GM23248 (cell line): ENCODE measurements at regions not wholly inside any gene's neighbourhood (a gene's known extent, or its start where the extent isn't known, plus 50 kb on each side); places are given as distances from the start of the nearest gene placed in this dataset.
A peak's percentile ranks its signal among the peaks of the same experiment; 100 is the strongest.

Source experiments
- DNase-seq: peaks from one replicate; pipeline ENCODE4 v3.0.0-alpha.2; 2015
- H2AFZ ChIP-seq: fragments of 200-600 bp; sonication (generic); 2 replicates; pipeline ENCODE4 v1.6.1; 2016; ENCODE audit warnings: antibody characterized with exemption
- H3F3A ChIP-seq: fragments of 200-600 bp; sonication (generic); 2 replicates; pipeline ENCODE4 v1.6.1; 2016; ENCODE audit warnings: mild to moderate bottlenecking, antibody characterized with exemption, mixed run types; ENCODE audit not compliant: insufficient read depth
- H3K27ac ChIP-seq: fragments of 200-600 bp; sonication (generic); 2 replicates; pipeline ENCODE4 v1.5.1; 2016; ENCODE audit warnings: mild to moderate bottlenecking
- H3K27me3 ChIP-seq: fragments of 200-600 bp; sonication (generic); replicated peaks from 2 replicates; pipeline ENCODE4 v1.6.1; 2016; ENCODE audit warnings: mild to moderate bottlenecking; ENCODE audit not compliant: insufficient read depth
- H3K36me3 ChIP-seq: fragments of 200-600 bp; sonication (generic); 2 replicates; pipeline ENCODE4 v1.6.1; 2016; ENCODE audit warnings: low read depth, mild to moderate bottlenecking
- H3K4me1 ChIP-seq: fragments of 200-600 bp; sonication (generic); 2 replicates; pipeline ENCODE4 v1.6.1; 2016; ENCODE audit warnings: mild to moderate bottlenecking; ENCODE audit not compliant: insufficient read depth
- H3K4me2 ChIP-seq: fragments of 200-600 bp; sonication (generic); one replicate; pipeline ENCODE4 v1.6.1; 2016; ENCODE audit warnings: mild to moderate bottlenecking; ENCODE audit not compliant: unreplicated experiment
- H3K4me3 ChIP-seq: fragments of 200-600 bp; sonication (generic); 2 replicates; pipeline ENCODE4 v1.5.1; 2016; ENCODE audit warnings: mild to moderate bottlenecking
- H3K79me2 ChIP-seq: fragments of 200-600 bp; sonication (generic); 2 replicates; pipeline ENCODE4 v1.6.1; 2016; ENCODE audit warnings: mild to moderate bottlenecking; ENCODE audit not compliant: insufficient read depth
- H3K9ac ChIP-seq: fragments of 200-600 bp; sonication (generic); 2 replicates; pipeline ENCODE4 v1.6.1; 2016; ENCODE audit warnings: mild to moderate bottlenecking
- H3K9me2 ChIP-seq: fragments of 200-600 bp; sonication (generic); 2 replicates; pipeline ENCODE4 v1.6.1; 2016; ENCODE audit warnings: mixed run types, mild to moderate bottlenecking, moderate library complexity; ENCODE audit not compliant: insufficient read depth
- H3K9me3 ChIP-seq: fragments of 200-600 bp; sonication (generic); one replicate; pipeline ENCODE4 v1.6.1; 2017; ENCODE audit warnings: low read depth
- H4K20me1 ChIP-seq: fragments of 200-600 bp; sonication (generic); 2 replicates; pipeline ENCODE4 v1.6.0; 2016; ENCODE audit not compliant: insufficient read depth
- EZH2 ChIP-seq: fragments of 200-600 bp; sonication (generic); IDR thresholded peaks from 2 replicates; pipeline ENCODE4 v1.6.1; 2018; ENCODE audit warnings: antibody characterized with exemption, mild to moderate bottlenecking; ENCODE audit not compliant: insufficient read depth, poor library complexity, severe bottlenecking
- EZH2phosphoT487 ChIP-seq: fragments of 200-600 bp; sonication (generic); IDR thresholded peaks from 2 replicates; pipeline ENCODE4 v1.6.1; 2018; ENCODE audit warnings: antibody characterized with exemption, moderate library complexity, mild to moderate bottlenecking, low read depth; ENCODE audit not compliant: insufficient read depth
- WGBS, 2 experiments: methylation state at CpG; one replicate each; pipeline ENCODE4 v1.1.6; 2015 to 2017; ENCODE audit warnings: low lambda C conversion rate in 2 of 2, low coverage in 1 of 2; ENCODE audit errors: missing lambda C conversion rate in 2 of 2; 5-methylcytosine and 5-hydroxymethylcytosine counted together
- in situ Hi-C: fragments of 300-500 bp; cut with MboI; formaldehyde crosslinking; loops from 2 replicates; pipeline ENCODE4 v1.15.0; 2020

GRCh38 chr7:92973293-92973731, 136.9 kb upstream of the CDK6 start:
- H3K4me2 ChIP-seq = peak overlapping the region; percentile 8
- no peak for TF ChIP-seq EZH2phosphoT487
- no peak for TF ChIP-seq EZH2

DNA sequence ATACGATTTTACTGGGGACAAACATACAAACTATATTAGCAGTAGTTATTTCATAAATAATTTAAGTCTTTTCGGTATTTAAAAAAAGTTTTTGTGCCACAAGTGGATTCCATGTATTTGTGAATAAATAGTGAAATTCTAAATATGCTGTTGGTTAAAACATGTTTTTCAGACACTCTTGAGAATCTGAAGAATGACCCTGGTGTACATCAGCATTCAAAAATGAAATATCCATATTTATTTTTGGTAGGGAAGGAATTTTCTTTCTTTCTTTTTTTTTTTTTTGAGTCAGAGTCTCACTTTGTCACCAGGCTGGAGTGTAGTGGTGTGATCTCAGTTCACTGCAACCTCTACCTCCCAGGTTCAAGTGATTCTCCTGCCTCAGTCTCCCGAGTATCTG, 136.1 kb upstream of the CDK6 start:
- H3K9me2 ChIP-seq = no peaks in the 10 kb centered on the region; the same call in 1 of the 2 replicates
- H3F3A ChIP-seq = peaks cover 6% of the 10 kb centered on the region; the same call in 1 of the 2 replicates
- H3K36me3 ChIP-seq = no peaks in the 10 kb centered on the region
- H4K20me1 ChIP-seq = no peaks in the 10 kb centered on the region
- DNase-seq = no peak
- H2AFZ ChIP-seq = no peak overlapping the region
- TF ChIP-seq EZH2phosphoT487 (no peak), EZH2 (no peak)
- no peak overlapping the region for H3K4me2 ChIP-seq
- in situ Hi-C loops = no loop called here
- H3K4me3 ChIP-seq = no peak overlapping the region
- 67 to 71% methylated on average over 3 of the region's 3 CpGs for WGBS, 2 experiments
- H3K27ac ChIP-seq = no peak overlapping the region
- H3K9me3 ChIP-seq = peaks cover 7% of the 10 kb centered on the region
- no peaks in the 10 kb centered on the region for H3K79me2 ChIP-seq
- no peaks in the 10 kb centered on the region for H3K27me3 ChIP-seq
- H3K9ac ChIP-seq = no peak overlapping the region
- peaks cover 20% of the 10 kb centered on the region for H3K4me1 ChIP-seq

More at GRCh38 chr7:92973293-92973731, 136.9 kb upstream of the CDK6 start:
- Histone ChIP-seq H3K27me3 (no peaks in the 10 kb centered on the region), H3K4me1 (peaks cover 20% of the 10 kb centered on the region), H3K36me3 (no peaks in the 10 kb centered on the region), H3K9me2 (no peaks in the 10 kb centered on the region), H3K9ac (no peak overlapping the region), H2AFZ (no peak overlapping the region), H4K20me1 (no peaks in the 10 kb centered on the region), H3K9me3 (peaks cover 7% of the 10 kb centered on the region), H3F3A (peaks cover 6% of the 10 kb centered on the region; the same call in 1 of the 2 replicates), H3K4me3 (no peak overlapping the region), H3K79me2 (no peaks in the 10 kb centered on the region), H3K27ac (no peak overlapping the region)
- DNase-seq = peak; percentile 33
- in situ Hi-C loops = no loop called here

GRCh38 chr7:92969061-92969460, 132.7 kb upstream of the CDK6 start:
- Histone ChIP-seq H2AFZ (no peak overlapping the region), H3K79me2 (no peaks in the 10 kb centered on the region), H3F3A (peaks cover 6% of the 10 kb centered on the region; the same call in 1 of the 2 replicates), H4K20me1 (no peaks in the 10 kb centered on the region), H3K36me3 (no peaks in the 10 kb centered on the region), H3K4me2 (no peak overlapping the region), H3K4me3 (no peak overlapping the region), H3K27me3 (no peaks in the 10 kb centered on the region), H3K27ac (no peak overlapping the region), H3K9me3 (no peaks in the 10 kb centered on the region), H3K9me2 (no peaks in the 10 kb centered on the region; the same call in 1 of the 2 replicates), H3K4me1 (peaks cover 15% of the 10 kb centered on the region), H3K9ac (no peak overlapping the region)
- in situ Hi-C loops = no loop called here
- no peak for TF ChIP-seq EZH2phosphoT487
- no peak for TF ChIP-seq EZH2
- DNase-seq = no peak
- WGBS, 2 experiments = 66 to 69% methylated on average over 3 of the region's 3 CpGs

GRCh38 chr7:92968502-92968901, 132.1 kb upstream of the CDK6 start:
- Histone ChIP-seq H3K4me1 (peaks cover 10% of the 10 kb centered on the region), H3K27ac (no peak overlapping the region), H4K20me1 (no peaks in the 10 kb centered on the region), H3K79me2 (no peaks in the 10 kb centered on the region), H3F3A (peaks cover 6% of the 10 kb centered on the region; the same call in 1 of the 2 replicates), H3K4me3 (no peak overlapping the region), H3K27me3 (no peaks in the 10 kb centered on the region), H3K9me2 (no peaks in the 10 kb centered on the region; the same call in 1 of the 2 replicates), H2AFZ (no peak overlapping the region), H3K9me3 (no peaks in the 10 kb centered on the region), H3K9ac (no peak overlapping the region), H3K36me3 (no peaks in the 10 kb centered on the region), H3K4me2 (no peak overlapping the region)
- 48 to 61% methylated on average over 1 of the region's 1 CpG for WGBS, 2 experiments
- in situ Hi-C loops = no loop called here
- no peak for DNase-seq
- TF ChIP-seq EZH2 (no peak), EZH2phosphoT487 (no peak)

DNA sequence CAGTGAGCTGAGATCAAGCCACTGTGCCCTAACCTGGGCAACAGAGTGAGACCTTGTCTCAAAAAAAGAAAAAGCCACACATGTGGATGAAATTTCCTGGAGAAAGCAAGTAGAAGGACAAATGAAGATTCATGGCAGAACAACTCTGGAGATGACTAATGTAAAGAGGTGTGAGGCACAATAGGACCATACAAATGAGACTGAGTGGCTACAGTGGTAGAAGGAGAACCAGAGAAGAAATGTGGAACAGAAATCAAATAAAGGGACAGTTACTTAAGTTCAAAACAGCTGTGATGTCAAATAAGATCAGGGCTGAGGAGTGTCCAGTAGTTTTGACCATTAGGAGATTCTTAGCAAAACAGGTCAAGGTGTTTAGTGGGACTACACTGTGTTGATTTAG, 130.9 kb upstream of the CDK6 start:
- H3K4me3 ChIP-seq = no peak overlapping the region
- no peak overlapping the region for H3K9ac ChIP-seq
- no peak overlapping the region for H2AFZ ChIP-seq
- no peak for TF ChIP-seq EZH2
- TF ChIP-seq EZH2phosphoT487 = no peak
- no peaks in the 10 kb centered on the region for H3F3A ChIP-seq
- H3K9me3 ChIP-seq = no peaks in the 10 kb centered on the region
- H3K36me3 ChIP-seq = no peaks in the 10 kb centered on the region
- H3K79me2 ChIP-seq = no peaks in the 10 kb centered on the region
- no peaks in the 10 kb centered on the region for H4K20me1 ChIP-seq
- H3K4me1 ChIP-seq = no peaks in the 10 kb centered on the region
- H3K9me2 ChIP-seq = no peaks in the 10 kb centered on the region; the same call in 1 of the 2 replicates
- in situ Hi-C loops = no loop called here
- no peak for DNase-seq
- no peak overlapping the region for H3K4me2 ChIP-seq
- H3K27me3 ChIP-seq = no peaks in the 10 kb centered on the region
- H3K27ac ChIP-seq = no peak overlapping the region
